Globus pallidus (tissue), 1 donor: ENCODE measurements at regions not wholly inside any gene's neighbourhood (a gene's known extent, or its start where the extent isn't known, plus 50 kb on each side); places are given as distances from the start of the nearest gene placed in this dataset.
"Not testable (repeated sequence)": the region's sequence is repeated elsewhere in the genome, so short reads cannot be mapped to it uniquely, and the experiment has no call there.

Experiments
- DNase-seq: peaks from one replicate; pipeline ENCODE4 v3.0.0-alpha.2; 2015; ENCODE audit warnings: low spot score

DNA sequence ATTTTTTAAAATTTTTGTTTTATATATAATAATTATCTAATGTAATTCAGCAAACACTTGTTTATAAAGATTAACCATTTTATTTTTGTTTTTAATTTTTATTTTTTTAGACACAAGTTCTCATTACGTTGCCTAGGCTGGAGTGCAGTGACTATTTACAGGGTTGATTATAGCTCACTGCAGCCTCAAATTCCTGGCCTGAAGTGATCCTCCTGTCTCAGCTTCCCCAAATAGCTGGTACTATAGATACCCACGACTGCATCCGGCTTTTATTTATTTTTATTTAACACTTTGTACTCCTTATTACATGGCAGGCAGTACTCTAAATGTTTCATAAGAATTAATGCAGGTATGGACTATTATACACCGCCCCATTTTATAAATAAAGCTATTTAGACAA lies 288.7 kb downstream of the MDFIC start:
- DNase-seq = no peak

DNA sequence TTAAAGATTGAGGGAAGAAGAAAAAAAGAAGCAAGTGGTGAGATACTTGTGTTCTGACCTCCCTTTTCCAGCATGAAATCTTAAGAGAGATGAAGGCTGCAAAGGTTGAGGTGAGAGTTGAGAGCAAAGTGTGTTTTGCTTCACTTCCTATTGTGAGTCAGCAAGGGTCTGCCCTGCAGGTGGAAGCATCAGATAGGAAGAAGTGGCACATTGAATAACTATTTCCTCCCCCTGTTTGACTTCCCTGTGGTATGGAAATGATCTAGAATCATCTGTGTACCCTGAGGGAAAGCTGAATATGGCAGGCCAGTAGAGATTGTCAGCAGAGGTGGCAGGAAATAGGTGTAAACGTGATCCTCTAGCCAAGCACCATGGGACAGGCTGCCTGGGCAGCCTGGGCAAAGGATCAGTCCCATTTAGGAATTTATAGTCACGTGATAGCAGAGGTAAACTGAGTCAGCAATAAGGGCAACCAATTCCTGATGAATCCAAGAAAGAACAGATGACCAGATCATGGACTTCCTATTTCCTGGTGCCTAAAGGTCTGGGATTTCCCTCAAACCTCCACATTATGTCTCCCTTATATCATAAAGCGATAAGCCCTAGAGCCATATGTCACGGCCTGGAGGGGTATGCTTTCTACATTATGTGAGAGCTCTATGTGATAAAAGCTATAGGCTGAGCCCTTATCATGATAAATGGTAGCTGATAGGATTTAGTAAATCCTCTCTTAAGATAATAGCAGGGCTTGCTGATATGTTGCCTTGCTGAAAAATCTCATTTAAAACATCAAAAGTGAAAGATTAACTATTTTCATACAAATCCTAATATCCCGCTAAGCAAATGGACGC lies 287.0 kb downstream of the MDFIC start:
- DNase-seq = no peak

DNA sequence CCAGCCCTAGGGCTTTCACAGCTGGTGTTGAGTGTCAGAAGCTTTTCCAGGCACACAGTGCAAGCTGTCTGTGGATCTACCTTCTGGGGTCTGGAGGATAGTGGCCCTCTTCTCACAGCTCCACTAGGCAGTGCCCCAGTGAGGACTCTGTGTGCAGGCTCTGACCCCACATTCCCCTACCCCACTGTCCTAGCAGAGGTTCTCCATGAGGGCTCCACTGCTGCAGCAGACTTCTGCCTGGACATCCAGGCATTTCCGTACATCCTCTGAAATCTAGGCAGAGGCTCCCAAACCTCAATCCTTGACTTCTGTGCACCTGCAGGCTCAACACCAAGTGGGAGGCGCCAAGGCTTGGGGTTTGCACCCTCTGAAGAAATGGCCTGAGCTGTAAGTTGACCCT lies 284.5 kb downstream of the MDFIC start:
- not testable (repeated sequence) for DNase-seq

DNA sequence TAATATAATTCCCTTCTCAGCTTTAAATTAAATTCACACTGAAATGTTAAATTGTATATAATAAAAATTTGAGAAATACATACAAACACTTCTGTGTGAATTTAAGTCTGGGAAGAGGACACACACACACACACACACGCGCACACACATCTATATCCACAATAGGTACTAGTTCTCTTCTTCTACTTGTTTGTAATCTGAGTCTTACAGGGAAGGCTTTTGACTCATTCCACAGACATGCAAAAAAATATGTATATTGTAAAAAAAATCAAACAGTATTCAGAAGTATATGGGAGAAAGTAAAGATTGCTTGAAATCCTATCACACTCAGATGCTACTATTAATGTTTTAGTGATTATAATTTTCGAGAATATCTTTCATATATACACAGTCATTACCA lies 276.2 kb downstream of the MDFIC start:
- no peak for DNase-seq

DNA sequence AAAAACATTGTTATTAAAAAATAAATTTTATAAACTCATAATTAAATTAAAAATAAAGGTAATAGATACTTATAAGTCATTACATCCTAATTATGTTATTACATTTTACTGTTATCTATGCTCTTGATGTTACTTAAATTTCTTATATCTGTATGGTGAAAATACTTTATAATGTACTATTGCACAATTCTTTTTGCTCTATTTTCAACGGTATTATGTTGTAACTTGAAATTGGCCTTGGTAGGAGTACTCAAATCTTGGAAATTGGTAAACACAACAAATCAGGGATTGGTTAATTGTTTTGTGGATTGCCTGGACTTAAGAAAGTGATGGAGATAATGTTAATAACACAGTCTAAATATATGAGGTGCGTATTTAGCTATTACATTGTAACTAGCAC lies 273.3 kb downstream of the MDFIC start:
- no peak for DNase-seq

DNA sequence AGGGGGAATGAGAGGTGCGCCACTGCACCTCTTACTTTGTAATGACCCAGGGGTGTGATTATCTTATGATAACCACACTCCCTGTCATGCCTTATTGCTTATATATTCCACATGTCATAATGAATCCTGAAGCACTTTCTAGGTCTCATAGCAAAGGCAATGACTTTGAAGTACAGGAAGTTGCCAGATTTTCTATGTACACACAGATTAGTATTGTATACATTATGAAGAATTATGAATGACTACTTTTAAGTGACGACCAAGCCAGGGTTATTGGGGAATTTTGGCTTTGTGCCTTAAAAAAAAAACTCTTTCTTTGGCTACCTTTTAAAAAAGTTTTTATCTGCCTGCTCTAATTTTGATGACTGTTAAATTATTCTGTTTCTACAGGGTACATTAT lies 269.6 kb downstream of the MDFIC start:
- DNase-seq = no peak

DNA sequence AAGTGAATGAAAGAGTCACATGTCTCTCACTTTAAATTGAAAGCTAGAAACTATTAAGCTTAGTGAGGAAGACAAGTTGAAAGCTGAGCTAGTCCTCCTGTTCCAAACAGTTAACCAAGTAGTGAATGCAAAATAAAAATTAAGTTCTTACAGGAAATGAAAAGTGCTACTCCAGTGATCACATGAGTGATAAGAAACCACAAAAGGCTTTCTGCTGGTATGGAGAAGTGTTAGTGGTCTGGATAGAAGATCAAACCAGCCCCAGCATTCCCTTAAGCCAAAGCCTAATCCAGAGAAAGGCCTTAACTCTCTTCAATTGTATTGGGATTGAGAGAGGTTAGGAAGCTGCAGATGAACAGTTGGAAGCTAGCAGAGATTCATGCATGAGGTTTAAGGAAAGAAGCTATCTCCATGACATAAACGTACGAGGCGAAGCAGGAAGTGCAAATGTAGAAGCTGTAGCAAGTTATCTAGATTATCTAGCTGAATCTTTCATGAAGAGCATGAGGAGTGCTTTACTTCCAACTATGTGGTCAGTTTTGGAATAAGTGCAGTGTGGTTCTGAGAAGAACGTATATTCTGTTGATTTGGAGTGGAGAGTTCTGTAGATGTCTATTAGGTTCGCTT lies 261.6 kb downstream of the MDFIC start:
- DNase-seq = no peak

DNA sequence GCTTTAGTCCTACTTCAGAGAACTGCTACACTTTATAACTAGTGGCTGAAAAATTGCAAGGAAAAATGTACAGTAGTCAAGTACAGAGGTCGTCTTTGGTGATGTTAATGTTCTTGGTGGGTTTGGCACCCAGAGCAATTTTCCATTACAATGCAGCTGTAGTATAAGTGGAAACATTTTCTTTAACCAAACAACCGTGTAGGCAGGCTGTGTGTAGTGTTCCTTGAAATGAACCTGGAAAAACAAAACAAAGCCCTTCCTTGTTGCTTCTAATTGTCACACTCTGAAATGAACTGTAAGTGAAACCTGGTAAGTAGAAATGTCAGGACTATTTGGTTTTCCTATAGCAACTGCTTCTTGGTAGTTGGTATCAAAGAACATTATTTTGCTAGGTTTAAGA lies 256.9 kb downstream of the MDFIC start:
- DNase-seq = no peak

DNA sequence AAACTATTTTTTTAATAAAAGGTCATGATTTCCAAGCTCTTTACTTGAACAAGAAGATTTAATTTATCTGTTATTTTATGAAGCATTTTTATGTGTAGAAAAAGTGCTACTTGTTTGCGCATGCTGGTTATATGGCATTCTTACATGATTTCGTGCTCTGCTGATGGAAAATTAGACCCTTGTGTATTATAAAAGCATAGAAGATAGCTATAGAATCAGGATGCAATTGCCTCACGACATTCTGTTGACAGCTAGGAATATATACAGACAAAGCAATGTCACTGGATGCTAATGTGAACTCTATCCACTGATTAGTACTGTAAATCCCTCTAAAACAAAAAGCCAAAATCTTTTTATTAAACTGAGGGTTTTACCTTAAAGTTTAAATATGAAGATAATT lies 255.9 kb downstream of the MDFIC start:
- no peak for DNase-seq

DNA sequence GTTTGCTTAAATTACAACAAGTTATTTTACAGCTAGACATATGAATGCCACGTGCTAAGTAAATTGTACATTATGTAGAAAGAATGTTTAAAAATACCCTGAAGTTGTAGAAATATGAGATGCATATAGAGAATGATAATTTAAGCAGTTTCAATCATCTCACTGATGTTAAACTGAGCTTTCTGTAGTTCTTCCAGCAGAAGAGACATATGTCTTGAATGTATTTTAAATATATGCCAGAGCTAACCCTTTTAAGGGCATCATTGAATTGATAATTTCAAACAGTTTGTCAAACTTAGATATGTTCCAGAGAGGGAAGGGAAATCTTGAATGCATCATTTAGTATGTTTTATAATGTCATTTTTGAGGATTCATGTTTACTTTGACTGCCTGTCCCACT lies 255.2 kb downstream of the MDFIC start:
- no peak for DNase-seq

DNA sequence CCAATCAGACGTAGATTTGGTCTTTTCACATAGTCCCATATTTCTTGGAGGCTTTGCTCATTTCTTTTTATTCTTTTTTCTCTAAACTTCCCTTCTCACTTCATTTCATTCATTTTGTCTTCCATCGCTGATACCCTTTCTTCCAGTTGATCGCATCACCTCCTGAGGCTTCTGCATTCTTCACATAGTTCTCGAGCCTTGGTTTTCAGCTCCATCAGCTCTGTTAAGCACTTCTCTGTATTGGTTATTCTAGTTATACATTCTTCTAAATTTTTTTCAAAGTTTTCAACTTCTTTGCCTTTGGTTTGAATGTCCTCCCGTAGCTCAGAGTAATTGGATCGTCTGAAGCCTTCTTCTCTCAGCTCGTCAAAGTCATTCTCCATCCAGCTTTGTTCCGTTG lies 250.5 kb downstream of the MDFIC start:
- DNase-seq = not testable (repeated sequence)

DNA sequence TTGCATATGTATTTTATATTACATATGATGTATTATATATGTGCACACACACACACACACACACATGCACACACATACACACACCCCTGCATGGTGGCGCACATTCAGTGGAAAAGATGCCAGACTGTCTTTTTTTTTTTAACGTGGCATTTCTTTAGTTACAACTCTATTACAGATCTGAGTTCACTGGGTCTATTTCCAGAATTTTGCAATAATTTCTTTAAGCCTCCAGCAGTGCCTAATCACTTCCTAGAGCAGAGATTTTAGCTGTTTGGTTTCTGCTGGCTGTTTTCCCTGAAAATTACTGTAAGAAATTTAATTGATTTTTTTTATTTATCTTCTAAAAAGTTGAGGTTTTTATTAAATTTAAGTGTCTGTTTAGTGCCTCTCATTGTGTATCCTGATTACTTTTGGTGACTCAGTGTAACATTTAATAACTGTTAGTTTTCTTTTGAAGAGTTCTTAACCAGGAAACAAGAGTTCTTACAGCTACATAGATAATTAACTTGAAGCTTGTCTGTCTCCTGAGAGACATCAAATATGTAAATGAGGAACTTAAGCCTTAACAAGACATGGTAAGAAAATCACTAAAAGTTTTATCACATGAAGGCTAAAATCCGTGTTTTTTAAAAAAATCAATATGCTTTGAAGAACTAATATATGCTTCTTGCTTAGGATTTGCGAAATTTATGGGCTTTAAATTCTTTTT lies 232.0 kb downstream of the MDFIC start:
- DNase-seq = no peak

DNA sequence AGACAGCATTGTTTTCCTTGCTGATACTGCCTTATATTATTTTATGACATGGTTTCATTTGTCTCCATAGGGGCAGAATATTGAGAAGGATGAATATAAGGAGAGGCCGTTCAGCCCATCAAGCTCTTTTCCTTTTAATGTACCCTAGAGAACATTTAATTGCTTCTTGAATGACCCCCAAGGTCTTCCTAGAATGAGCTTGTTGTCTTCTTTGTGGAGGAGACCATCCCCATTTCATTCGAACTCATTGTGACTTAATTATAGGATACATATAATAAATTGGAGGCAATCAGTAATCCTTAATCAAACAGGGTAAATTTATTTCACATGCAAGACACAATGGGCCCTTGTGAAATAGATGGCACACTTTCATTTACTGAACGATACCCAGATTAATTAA lies 231.3 kb downstream of the MDFIC start:
- DNase-seq = no peak

DNA sequence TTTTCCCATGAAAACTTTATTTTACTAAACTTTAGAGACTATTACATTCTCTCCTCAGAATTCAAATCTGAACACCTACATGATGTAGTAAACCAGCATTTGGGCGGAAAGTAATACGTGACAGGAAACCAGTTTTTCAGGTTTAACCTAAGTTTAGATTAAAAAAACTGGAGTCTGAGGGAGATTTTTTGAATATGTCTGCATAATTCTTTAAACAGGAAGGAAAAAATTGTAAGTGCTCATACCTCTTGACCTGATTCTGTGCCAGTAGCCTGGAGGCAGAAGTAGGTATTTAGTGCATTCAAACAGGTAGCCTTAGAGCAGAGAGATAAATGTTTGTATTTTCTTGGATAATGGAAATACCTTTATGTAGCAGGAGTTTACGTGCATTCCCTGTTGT lies 224.3 kb downstream of the MDFIC start:
- DNase-seq = no peak

DNA sequence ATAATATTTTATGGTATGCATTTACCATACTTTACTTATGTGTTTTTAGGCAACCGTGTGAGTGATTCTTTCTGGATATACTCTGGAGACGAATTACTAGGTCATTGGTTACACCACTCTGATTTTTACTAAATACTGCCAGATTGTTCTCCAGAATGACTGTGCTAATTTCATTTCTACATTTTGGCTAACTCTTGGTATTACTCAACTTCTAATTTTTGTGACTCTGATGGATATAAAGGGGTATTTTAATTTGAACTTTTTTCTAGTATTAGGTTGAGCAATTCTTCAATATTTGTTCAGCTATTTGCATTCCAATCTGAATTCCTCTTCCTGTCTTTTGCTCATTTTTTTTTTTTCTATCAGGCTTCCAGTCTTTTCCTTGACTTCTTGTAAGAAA lies 223.6 kb downstream of the MDFIC start:
- no peak for DNase-seq

DNA sequence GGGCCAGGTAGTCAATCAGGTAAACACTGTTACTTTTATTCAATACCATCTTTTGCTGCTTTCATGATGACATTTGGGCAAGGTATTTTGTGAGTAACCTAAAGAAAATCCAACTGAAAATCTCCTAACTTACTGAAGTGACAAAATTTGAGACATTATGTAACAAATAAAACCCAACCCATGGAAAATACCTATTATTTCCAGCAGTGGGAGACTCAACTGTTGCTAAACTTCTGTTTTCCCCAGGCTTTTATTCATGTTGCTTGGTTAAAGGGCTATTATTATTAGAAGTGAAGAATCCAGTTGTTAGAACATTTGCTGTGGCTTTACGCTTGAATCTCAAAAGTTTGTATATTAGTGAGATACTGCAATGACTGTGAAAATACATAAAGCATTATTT lies 215.9 kb downstream of the MDFIC start:
- DNase-seq = no peak

DNA sequence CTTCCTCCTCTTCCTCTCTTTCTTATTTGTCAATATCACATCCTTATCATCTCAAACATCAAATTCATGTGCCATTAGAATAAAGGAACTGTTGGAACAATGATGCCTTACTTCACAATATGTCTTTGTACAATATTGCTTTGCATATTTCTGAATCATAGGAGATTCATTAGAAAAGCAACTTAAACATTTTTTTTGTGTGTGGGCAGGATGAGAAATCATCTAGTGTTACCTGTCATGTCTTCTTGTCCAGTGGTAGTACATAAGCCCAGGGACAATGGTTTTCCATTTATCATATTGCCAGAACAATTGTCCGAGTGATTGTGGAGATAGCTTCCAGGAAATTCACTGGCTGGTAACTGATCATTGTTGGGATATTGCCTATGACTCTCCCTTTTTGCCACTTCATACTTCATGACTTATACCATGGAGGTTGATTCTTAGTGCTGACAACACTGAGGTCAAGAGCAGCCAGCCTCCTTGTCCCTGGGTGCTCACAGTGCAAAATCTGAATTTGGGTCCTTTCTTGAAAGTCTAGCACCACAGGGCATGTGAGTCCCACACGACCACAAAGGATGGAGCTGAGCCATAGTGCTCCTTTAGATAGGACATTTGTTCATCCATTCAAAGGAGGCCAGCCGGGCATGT lies 215.0 kb downstream of the MDFIC start:
- no peak for DNase-seq

DNA sequence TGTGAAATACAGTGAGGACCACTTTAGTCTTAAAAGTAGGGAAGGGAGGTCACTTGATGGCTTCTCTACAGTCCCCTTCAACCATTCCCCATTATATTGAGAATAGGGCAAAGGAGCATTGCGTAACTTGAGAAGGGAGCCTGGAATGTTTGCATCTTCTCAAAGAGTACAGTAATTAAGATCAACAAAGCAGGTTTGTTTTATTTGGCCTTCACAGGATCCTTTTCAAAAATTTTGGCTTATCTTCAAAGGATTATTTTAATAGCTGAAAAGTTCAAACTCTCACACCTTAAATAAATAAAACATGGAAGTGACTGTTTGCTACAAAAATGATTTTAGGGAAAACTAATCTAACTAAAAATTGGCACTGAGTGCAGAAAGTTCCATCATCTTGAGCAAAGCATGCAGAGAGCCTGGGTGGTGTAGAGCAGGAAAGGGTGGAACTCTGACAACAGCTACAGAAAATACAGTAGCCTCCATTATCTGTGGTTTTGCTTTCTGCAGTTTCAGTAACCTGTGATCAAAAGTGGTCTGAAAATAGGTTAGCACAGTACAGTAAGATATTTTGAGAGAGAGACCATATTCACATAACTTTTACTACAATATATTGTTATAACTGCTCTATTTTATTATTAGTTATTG lies 214.0 kb downstream of the MDFIC start:
- DNase-seq = peak; percentile 1

DNA sequence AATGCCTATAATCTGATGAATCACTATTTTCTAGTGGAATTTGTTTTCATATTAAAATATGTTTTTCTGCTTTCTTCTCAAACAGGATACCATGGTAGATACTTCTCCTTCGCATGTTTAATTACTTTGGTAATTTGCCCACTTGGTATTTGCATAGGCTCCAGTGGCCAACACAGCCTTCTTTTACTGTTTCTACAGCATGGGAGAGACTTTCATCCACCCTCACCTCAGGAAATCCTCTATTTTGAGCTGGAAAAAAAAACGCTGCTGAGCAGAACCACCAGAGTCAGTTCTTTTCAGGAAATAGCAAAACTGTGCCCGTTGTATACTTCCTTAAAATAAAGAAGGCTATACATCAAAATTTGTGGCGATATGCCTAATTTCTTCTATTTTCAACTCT lies 213.3 kb downstream of the MDFIC start:
- no peak for DNase-seq

DNA sequence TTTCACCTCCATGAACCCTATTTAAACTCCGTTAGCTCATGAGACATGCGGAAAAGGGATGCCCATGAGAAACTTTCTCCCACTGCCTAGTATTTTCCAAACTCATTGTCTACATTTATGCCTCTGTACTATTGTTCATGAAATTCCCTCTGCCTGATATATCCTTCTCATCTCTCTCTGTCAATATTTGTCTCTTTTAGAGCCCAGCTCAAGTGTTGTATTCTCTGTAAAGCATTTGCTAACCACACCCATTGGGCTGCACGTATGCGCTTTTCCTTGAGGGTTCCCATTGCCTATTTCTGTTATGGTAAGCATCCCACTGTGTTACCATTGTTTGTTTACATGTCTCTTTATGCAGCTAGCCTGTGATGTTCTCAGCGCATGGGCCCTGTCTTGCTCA lies 211.4 kb downstream of the MDFIC start:
- DNase-seq = no peak

DNA sequence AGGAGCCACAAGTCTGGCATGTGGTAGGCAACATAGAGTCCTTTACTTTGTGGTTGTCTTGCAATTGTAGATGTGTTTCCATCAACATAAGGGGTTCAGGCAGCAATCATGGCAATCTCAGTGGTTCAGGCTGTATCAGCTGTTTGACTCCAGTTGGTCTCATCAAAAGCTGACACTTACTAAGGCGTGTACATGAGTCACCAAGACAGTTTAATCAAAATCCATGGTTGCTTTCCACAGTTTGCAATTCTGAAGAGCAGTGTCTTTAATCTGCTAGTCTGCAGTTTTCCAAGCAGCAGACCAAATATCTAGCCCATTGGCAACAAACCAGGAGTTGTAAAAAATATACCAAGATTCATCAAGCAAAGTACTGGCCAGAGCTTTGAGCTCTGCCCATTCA lies 210.2 kb downstream of the MDFIC start:
- no peak for DNase-seq

DNA sequence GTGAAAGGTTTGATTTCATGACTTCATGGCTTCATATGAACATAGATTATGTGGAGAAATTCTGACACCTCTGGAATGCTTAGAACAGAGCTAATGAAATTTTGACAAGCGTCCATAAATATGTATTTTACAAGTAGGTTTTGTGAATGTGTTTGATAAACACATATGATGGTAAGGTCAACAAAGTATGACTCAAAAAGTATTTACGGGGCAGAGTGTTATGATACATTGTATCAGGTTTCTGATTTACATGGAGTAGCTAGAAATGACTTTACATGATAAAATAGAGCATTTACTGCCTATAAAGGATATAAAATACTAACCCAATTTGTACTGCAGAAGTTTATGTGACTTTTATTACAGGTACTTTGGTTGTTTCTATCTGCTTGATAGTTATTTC lies 206.3 kb downstream of the MDFIC start:
- no peak for DNase-seq
